ENCODE measurements at regions not wholly inside any gene's neighbourhood (a gene's known extent, or its start where the extent isn't known, plus 50 kb on each side); places are given as distances from the start of the nearest gene placed in this dataset.

DNA sequence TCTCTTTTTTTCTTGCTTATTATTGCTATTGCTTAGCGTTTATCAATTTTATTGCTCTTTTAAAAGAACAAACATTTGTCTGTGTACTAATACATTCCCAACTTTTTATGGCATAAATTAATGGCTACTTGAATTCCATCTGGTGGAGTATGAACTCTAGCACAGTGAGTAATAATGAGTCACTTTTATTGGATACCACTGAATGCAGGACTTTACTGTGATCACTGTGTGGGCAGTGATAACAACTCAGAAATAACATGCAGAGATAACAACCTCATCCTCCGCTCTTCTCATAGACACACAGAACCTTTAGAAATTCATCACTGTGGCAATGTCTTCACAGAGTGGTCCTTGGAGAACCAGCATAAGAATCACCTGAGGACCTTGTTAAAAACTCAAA lies 139.5 kb upstream of the PRNP start:
- Mint-ChIP-seq H3K9me3 (ENCODE audit: insufficient read depth) (no peaks in the 10 kb centered on the region), H3K27ac (no peak overlapping the region), H3K4me1 (no peaks in the 10 kb centered on the region), H3K4me3 (no peak overlapping the region), H3K27me3 (peaks cover 40% of the 10 kb centered on the region)
- TF ChIP-seq, protein P1, sequence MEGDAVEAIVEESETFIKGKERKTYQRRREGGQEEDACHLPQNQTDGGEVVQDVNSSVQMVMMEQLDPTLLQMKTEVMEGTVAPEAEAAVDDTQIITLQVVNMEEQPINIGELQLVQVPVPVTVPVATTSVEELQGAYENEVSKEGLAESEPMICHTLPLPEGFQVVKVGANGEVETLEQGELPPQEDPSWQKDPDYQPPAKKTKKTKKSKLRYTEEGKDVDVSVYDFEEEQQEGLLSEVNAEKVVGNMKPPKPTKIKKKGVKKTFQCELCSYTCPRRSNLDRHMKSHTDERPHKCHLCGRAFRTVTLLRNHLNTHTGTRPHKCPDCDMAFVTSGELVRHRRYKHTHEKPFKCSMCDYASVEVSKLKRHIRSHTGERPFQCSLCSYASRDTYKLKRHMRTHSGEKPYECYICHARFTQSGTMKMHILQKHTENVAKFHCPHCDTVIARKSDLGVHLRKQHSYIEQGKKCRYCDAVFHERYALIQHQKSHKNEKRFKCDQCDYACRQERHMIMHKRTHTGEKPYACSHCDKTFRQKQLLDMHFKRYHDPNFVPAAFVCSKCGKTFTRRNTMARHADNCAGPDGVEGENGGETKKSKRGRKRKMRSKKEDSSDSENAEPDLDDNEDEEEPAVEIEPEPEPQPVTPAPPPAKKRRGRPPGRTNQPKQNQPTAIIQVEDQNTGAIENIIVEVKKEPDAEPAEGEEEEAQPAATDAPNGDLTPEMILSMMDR (IDR thresholded peaks at IDR 0.05) = no peak
- TF ChIP-seq EZH2 (IDR thresholded peaks at IDR 0.05; ENCODE audit: borderline replicate concordance, insufficient read depth, low read depth, low read length, poor library complexity, severe bottlenecking) = no peak
- intact Hi-C loops (cut with micrococcal nuclease) = no loop called here
- Histone ChIP-seq H3K36me3 (replicated peaks in 1 of 2; ENCODE audit: control extremely low read depth in 1 of 2, control insufficient read depth in 1 of 2, extremely low read depth in 1 of 2, insufficient read depth in 2 of 2, low read length in 1 of 2) (no peaks in the 10 kb centered on the region), H2AFZ (ENCODE audit: insufficient read depth, low read depth, low read length, poor library complexity, severe bottlenecking) (no peak overlapping the region), H3K4me3 (ENCODE audit: control extremely low read depth in 1 of 5, extremely low read depth in 1 of 5, insufficient read depth in 1 of 5, low read depth in 2 of 5, low read length in 4 of 5) (no peak overlapping the region), H3K4me1 (ENCODE audit: control insufficient read depth in 2 of 2, insufficient read depth in 2 of 2, low read length in 2 of 2) (no peaks in the 10 kb centered on the region), H3K9me3 (ENCODE audit: control extremely low read depth in 1 of 3, control insufficient read depth in 2 of 3, insufficient read depth in 1 of 3, low read length in 2 of 3) (peaks cover 0 to 3% (median 0%) of the 10 kb centered on the region in 3 donors), H3K27ac (ENCODE audit: low read length in 2 of 2) (no peak overlapping the region), H3K79me2 (ENCODE audit: control insufficient read depth, insufficient read depth, low read length) (no peaks in the 10 kb centered on the region), H3K9ac (ENCODE audit: low read length) (no peak overlapping the region), H4K20me1 (ENCODE audit: control insufficient read depth, insufficient read depth, low read length, poor library complexity, severe bottlenecking) (no peaks in the 10 kb centered on the region), H3K4me2 (replicated peaks; ENCODE audit: low read depth, low read length, poor library complexity, severe bottlenecking) (no peak overlapping the region), H3K27me3 (replicated peaks in 1 of 4; ENCODE audit: control extremely low read depth in 1 of 4, control insufficient read depth in 3 of 4, insufficient read depth in 4 of 4, low read length in 3 of 4) (peaks cover 0 to 8% (median 0%) of the 10 kb centered on the region in 4 experiments)
- no peak for DNase-seq
- no peak for ATAC-seq (ENCODE audit: low read depth)
- no CpG with 5 or more reads among the region's 2 CpGs for WGBS (ENCODE audit: insufficient coverage)
- POLR2A ChIA-PET = no interaction called here
- CTCF ChIA-PET = no interaction called here

DNA sequence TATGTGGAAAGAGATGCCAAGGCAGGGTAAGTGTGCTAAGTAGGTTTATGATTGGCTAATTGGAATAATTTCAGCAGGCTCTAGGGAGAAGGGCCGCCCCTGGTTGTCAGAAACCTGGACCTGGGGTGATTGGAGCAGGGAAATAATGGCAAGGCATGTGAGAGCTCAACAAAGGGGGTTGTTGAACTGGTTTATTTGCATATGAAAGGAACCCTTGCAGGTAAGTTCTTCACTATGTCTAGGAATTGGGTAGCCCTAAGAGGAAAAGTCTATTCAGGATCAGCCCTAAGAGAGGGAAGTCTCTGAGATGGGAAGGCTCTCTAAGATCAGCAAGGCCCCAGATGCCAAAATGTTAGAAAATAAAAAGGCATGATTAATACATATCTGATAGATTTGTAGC lies 139.9 kb upstream of the PRNP start:
- H3K36me3 ChIP-seq (replicated peaks in 1 of 2; ENCODE audit: control extremely low read depth in 1 of 2, control insufficient read depth in 1 of 2, extremely low read depth in 1 of 2, insufficient read depth in 2 of 2, low read length in 1 of 2) = no peaks in the 10 kb centered on the region
- no peak overlapping the region for H3K27ac ChIP-seq (ENCODE audit: low read length in 2 of 2)
- H3K9me3 ChIP-seq (ENCODE audit: control extremely low read depth in 1 of 3, control insufficient read depth in 2 of 3, insufficient read depth in 1 of 3, low read length in 2 of 3) = peaks cover 0 to 3% (median 0%) of the 10 kb centered on the region in 3 donors
- H3K4me1 ChIP-seq (ENCODE audit: control insufficient read depth in 2 of 2, insufficient read depth in 2 of 2, low read length in 2 of 2) = no peaks in the 10 kb centered on the region
- Mint-ChIP-seq H3K4me1 (no peaks in the 10 kb centered on the region), H3K9me3 (ENCODE audit: insufficient read depth) (no peaks in the 10 kb centered on the region), H3K27ac (no peak overlapping the region), H3K4me3 (no peak overlapping the region), H3K27me3 (peaks cover 35% of the 10 kb centered on the region)
- no peaks in the 10 kb centered on the region for H4K20me1 ChIP-seq (ENCODE audit: control insufficient read depth, insufficient read depth, low read length, poor library complexity, severe bottlenecking)
- H2AFZ ChIP-seq (ENCODE audit: insufficient read depth, low read depth, low read length, poor library complexity, severe bottlenecking) = no peak overlapping the region
- intact Hi-C loops (cut with micrococcal nuclease) = no loop called here
- H3K27me3 ChIP-seq (replicated peaks in 1 of 4; ENCODE audit: control extremely low read depth in 1 of 4, control insufficient read depth in 3 of 4, insufficient read depth in 4 of 4, low read length in 3 of 4) = peaks cover 0 to 5% (median 0%) of the 10 kb centered on the region in 4 experiments
- DNase-seq (no peak), ATAC-seq (ENCODE audit: low read depth) (no peak)
- CTCF ChIA-PET = no interaction called here
- POLR2A ChIA-PET = no interaction called here
- H3K79me2 ChIP-seq (ENCODE audit: control insufficient read depth, insufficient read depth, low read length) = no peaks in the 10 kb centered on the region
- no peak overlapping the region for H3K9ac ChIP-seq (ENCODE audit: low read length)
- TF ChIP-seq, protein P1 (IDR thresholded peaks at IDR 0.05) = no peak
- TF ChIP-seq EZH2 (IDR thresholded peaks at IDR 0.05; ENCODE audit: borderline replicate concordance, insufficient read depth, low read depth, low read length, poor library complexity, severe bottlenecking) = no peak
- no peak overlapping the region for H3K4me2 ChIP-seq (replicated peaks; ENCODE audit: low read depth, low read length, poor library complexity, severe bottlenecking)
- WGBS (ENCODE audit: insufficient coverage) = 82% methylated on average over 1 of the region's 1 CpG
- H3K4me3 ChIP-seq (ENCODE audit: control extremely low read depth in 1 of 5, extremely low read depth in 1 of 5, insufficient read depth in 1 of 5, low read depth in 2 of 5, low read length in 4 of 5) = no peak overlapping the region

Measured in B cell (primary cell).